ENCODE measurements at regions not wholly inside any gene's neighbourhood (a gene's known extent, or its start where the extent isn't known, plus 50 kb on each side); places are given as distances from the start of the nearest gene placed in this dataset.

DNA sequence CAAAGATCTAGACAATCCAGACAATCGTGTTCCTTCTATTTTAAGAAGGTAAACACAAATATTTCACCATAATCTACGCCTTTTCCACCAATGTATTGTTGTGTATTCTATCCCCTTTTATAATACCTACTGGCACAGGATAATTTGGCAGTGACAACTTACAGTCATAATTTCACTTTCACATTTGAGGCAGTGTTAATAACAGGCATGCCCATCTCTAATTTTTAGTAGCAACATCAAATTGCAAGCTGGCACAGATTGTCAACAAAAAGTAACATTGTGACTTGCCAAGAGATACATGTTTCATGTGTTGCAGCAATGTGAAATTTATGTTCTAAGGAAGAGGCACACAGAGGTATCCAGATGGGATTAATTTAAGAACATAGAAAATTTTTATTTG is 912.5 kb upstream of the PABPC4L start:
- DNase-seq (ENCODE audit: low spot score): no peak
- H3K79me2 ChIP-seq (replicated peaks; ENCODE audit: insufficient read depth): no peaks in the 10 kb centered on the region
- H3K4me1 ChIP-seq (ENCODE audit: insufficient read depth): no peaks in the 10 kb centered on the region
- peaks cover 26% of the 10 kb centered on the region; the same call in 2 of the 3 replicates for H3K36me3 Mint-ChIP-seq (ENCODE audit: low read depth)
- peaks cover 30% of the 10 kb centered on the region for H3K9me3 Mint-ChIP-seq
- no peaks in the 10 kb centered on the region for H3K9me2 ChIP-seq (ENCODE audit: insufficient read depth)
- H3K4me2 ChIP-seq: no peak overlapping the region
- no peak overlapping the region for H3K4me3 ChIP-seq
- no peaks in the 10 kb centered on the region for H3F3A ChIP-seq (replicated peaks; ENCODE audit: low read depth)
- no peaks in the 10 kb centered on the region for H3K27me3 ChIP-seq (ENCODE audit: insufficient read depth)
- no peaks in the 10 kb centered on the region for H3K36me3 ChIP-seq (ENCODE audit: insufficient read depth)
- ATAC-seq: no peak
- H4K20me1 ChIP-seq (replicated peaks; ENCODE audit: insufficient read depth): no peaks in the 10 kb centered on the region
- H2AFZ ChIP-seq: no peak overlapping the region
- peaks cover 4% of the 10 kb centered on the region; the same call in 2 of the 3 replicates for H3K4me1 Mint-ChIP-seq
- H3K4me3 Mint-ChIP-seq: no peak overlapping the region
- TF ChIP-seq EZH2 (IDR thresholded peaks at IDR 0.05; ENCODE audit: low read depth, unreplicated experiment) (no peak), NANOG (IDR thresholded peaks at IDR 0.05; ENCODE audit: borderline replicate concordance) (no peak), EZH2phosphoT487 (IDR thresholded peaks at IDR 0.05; ENCODE audit: unreplicated experiment) (no peak), ZNF331 (CRISPR knock-in tag; IDR thresholded peaks at IDR 0.05; ENCODE audit: low read depth) (no peak), JUNB (IDR thresholded peaks at IDR 0.05; ENCODE audit: unreplicated experiment) (no peak)
- TF ChIP-seq, protein P1, sequence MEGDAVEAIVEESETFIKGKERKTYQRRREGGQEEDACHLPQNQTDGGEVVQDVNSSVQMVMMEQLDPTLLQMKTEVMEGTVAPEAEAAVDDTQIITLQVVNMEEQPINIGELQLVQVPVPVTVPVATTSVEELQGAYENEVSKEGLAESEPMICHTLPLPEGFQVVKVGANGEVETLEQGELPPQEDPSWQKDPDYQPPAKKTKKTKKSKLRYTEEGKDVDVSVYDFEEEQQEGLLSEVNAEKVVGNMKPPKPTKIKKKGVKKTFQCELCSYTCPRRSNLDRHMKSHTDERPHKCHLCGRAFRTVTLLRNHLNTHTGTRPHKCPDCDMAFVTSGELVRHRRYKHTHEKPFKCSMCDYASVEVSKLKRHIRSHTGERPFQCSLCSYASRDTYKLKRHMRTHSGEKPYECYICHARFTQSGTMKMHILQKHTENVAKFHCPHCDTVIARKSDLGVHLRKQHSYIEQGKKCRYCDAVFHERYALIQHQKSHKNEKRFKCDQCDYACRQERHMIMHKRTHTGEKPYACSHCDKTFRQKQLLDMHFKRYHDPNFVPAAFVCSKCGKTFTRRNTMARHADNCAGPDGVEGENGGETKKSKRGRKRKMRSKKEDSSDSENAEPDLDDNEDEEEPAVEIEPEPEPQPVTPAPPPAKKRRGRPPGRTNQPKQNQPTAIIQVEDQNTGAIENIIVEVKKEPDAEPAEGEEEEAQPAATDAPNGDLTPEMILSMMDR (conservative IDR thresholded peaks at IDR 0.05; ENCODE audit: low read depth in 2 of 2): no peak
- TF ChIP-seq, protein P2, sequence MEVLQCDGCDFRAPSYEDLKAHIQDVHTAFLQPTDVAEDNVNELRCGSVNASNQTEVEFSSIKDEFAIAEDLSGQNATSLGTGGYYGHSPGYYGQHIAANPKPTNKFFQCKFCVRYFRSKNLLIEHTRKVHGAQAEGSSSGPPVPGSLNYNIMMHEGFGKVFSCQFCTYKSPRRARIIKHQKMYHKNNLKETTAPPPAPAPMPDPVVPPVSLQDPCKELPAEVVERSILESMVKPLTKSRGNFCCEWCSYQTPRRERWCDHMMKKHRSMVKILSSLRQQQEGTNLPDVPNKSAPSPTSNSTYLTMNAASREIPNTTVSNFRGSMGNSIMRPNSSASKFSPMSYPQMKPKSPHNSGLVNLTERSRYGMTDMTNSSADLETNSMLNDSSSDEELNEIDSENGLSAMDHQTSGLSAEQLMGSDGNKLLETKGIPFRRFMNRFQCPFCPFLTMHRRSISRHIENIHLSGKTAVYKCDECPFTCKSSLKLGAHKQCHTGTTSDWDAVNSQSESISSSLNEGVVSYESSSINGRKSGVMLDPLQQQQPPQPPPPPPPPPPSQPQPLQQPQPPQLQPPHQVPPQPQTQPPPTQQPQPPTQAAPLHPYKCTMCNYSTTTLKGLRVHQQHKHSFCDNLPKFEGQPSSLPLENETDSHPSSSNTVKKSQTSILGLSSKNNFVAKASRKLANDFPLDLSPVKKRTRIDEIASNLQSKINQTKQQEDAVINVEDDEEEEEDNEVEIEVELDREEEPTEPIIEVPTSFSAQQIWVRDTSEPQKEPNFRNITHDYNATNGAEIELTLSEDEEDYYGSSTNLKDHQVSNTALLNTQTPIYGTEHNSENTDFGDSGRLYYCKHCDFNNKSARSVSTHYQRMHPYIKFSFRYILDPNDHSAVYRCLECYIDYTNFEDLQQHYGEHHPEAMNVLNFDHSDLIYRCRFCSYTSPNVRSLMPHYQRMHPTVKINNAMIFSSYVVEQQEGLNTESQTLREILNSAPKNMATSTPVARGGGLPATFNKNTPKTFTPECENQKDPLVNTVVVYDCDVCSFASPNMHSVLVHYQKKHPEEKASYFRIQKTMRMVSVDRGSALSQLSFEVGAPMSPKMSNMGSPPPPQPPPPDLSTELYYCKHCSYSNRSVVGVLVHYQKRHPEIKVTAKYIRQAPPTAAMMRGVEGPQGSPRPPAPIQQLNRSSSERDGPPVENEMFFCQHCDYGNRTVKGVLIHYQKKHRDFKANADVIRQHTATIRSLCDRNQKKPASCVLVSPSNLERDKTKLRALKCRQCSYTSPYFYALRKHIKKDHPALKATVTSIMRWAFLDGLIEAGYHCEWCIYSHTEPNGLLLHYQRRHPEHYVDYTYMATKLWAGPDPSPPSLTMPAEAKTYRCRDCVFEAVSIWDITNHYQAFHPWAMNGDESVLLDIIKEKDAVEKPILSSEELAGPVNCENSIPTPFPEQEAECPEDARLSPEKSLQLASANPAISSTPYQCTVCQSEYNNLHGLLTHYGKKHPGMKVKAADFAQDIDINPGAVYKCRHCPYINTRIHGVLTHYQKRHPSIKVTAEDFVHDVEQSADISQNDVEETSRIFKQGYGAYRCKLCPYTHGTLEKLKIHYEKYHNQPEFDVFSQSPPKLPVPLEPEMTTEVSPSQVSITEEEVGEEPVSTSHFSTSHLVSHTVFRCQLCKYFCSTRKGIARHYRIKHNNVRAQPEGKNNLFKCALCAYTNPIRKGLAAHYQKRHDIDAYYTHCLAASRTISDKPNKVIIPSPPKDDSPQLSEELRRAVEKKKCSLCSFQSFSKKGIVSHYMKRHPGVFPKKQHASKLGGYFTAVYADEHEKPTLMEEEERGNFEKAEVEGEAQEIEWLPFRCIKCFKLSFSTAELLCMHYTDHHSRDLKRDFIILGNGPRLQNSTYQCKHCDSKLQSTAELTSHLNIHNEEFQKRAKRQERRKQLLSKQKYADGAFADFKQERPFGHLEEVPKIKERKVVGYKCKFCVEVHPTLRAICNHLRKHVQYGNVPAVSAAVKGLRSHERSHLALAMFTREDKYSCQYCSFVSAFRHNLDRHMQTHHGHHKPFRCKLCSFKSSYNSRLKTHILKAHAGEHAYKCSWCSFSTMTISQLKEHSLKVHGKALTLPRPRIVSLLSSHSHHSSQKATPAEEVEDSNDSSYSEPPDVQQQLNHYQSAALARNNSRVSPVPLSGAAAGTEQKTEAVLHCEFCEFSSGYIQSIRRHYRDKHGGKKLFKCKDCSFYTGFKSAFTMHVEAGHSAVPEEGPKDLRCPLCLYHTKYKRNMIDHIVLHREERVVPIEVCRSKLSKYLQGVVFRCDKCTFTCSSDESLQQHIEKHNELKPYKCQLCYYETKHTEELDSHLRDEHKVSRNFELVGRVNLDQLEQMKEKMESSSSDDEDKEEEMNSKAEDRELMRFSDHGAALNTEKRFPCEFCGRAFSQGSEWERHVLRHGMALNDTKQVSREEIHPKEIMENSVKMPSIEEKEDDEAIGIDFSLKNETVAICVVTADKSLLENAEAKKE (CRISPR knock-in tag; IDR thresholded peaks at IDR 0.05): no peak
- TF ChIP-seq, protein P3, sequence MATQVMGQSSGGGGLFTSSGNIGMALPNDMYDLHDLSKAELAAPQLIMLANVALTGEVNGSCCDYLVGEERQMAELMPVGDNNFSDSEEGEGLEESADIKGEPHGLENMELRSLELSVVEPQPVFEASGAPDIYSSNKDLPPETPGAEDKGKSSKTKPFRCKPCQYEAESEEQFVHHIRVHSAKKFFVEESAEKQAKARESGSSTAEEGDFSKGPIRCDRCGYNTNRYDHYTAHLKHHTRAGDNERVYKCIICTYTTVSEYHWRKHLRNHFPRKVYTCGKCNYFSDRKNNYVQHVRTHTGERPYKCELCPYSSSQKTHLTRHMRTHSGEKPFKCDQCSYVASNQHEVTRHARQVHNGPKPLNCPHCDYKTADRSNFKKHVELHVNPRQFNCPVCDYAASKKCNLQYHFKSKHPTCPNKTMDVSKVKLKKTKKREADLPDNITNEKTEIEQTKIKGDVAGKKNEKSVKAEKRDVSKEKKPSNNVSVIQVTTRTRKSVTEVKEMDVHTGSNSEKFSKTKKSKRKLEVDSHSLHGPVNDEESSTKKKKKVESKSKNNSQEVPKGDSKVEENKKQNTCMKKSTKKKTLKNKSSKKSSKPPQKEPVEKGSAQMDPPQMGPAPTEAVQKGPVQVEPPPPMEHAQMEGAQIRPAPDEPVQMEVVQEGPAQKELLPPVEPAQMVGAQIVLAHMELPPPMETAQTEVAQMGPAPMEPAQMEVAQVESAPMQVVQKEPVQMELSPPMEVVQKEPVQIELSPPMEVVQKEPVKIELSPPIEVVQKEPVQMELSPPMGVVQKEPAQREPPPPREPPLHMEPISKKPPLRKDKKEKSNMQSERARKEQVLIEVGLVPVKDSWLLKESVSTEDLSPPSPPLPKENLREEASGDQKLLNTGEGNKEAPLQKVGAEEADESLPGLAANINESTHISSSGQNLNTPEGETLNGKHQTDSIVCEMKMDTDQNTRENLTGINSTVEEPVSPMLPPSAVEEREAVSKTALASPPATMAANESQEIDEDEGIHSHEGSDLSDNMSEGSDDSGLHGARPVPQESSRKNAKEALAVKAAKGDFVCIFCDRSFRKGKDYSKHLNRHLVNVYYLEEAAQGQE (IDR thresholded peaks at IDR 0.05; ENCODE audit: unreplicated experiment): no peak
- no peak overlapping the region for H3K27ac Mint-ChIP-seq
- no peaks in the 10 kb centered on the region for H3K27me3 Mint-ChIP-seq (ENCODE audit: insufficient read depth, low read depth, poor library complexity)
- H3K27ac ChIP-seq (ENCODE audit: low read depth): no peak overlapping the region
